GM21529 (cell line): ENCODE measurements at regions not wholly inside any gene's neighbourhood (a gene's known extent, or its start where the extent isn't known, plus 50 kb on each side); places are given as distances from the start of the nearest gene placed in this dataset.
"Not testable (repeated sequence)": the region's sequence is repeated elsewhere in the genome, so short reads cannot be mapped to it uniquely, and the experiment has no call there.

Experiments used
- ATAC-seq: cut with Tn5 transposase; IDR thresholded peaks from one replicate; pipeline ENCODE4 v1.9.1; 2021; ENCODE audit not compliant: unreplicated experiment

- no peak for ATAC-seq
Measured at GRCh38 chr13:43946281-43946680, 66.6 kb downstream of the LACC1 start.

- no peak for ATAC-seq
Measured at GRCh38 chr13:43947897-43948458, 68.3 kb downstream of the LACC1 start.

- no peak for ATAC-seq
Measured at GRCh38 chr13:43953370-43953769, 73.7 kb downstream of the LACC1 start.

GRCh38 chr13:43956975-43957374 is 77.3 kb downstream of the LACC1 start:
- not testable (repeated sequence) for ATAC-seq

GRCh38 chr13:43959291-43959690 is 79.6 kb downstream of the LACC1 start:
- no peak for ATAC-seq

- ATAC-seq: no peak
Measured at GRCh38 chr13:43961909-43962308, 82.2 kb downstream of the LACC1 start.

GRCh38 chr13:43963726-43964125 is 84.0 kb downstream of the LACC1 start:
- ATAC-seq: no peak

GRCh38 chr13:43964698-43965458 is 85.2 kb downstream of the LACC1 start:
- no peak for ATAC-seq

GRCh38 chr13:43965459-43965845 is 85.7 kb downstream of the LACC1 start:
- no peak for ATAC-seq

- not testable (repeated sequence) for ATAC-seq
Measured at GRCh38 chr13:43968251-43968942, 88.7 kb downstream of the LACC1 start.

GRCh38 chr13:43968943-43969690 is 89.4 kb downstream of the LACC1 start:
- not testable (repeated sequence) for ATAC-seq

GRCh38 chr13:43969919-43970318 is 90.2 kb downstream of the LACC1 start:
- not testable (repeated sequence) for ATAC-seq

GRCh38 chr13:43970520-43971242 is 91.0 kb downstream of the LACC1 start:
- not testable (repeated sequence) for ATAC-seq

- ATAC-seq: not testable (repeated sequence)
Measured at GRCh38 chr13:43971324-43971723, 91.6 kb downstream of the LACC1 start.

GRCh38 chr13:43977911-43978310 is 98.2 kb downstream of the LACC1 start:
- no peak for ATAC-seq

GRCh38 chr13:43978688-43979087 is 99.0 kb downstream of the LACC1 start:
- no peak for ATAC-seq

- ATAC-seq: no peak
Measured at GRCh38 chr13:43979492-43979891, 99.8 kb downstream of the LACC1 start.

GRCh38 chr13:43980587-43980986 is 100.9 kb downstream of the LACC1 start:
- ATAC-seq: no peak

GRCh38 chr13:43981091-43981490 is 101.4 kb downstream of the LACC1 start:
- no peak for ATAC-seq

- ATAC-seq: no peak
Measured at GRCh38 chr13:43981512-43982301, 102.0 kb downstream of the LACC1 start.
